ENCODE measurements at regions not wholly inside any gene's neighbourhood (a gene's known extent, or its start where the extent isn't known, plus 50 kb on each side); places are given as distances from the start of the nearest gene placed in this dataset.

GRCh38 chr6:105886814-105887544 lies 199.2 kb upstream of the PRDM1 start:
- no peak for TF ChIP-seq TAF1 (IDR thresholded peaks at IDR 0.05; ENCODE audit: borderline replicate concordance, low read depth, low read length)
- TF ChIP-seq POLR2A (IDR thresholded peaks at IDR 0.05; ENCODE audit: low read depth, low read length), result no peak
- no peak for TF ChIP-seq POLR2AphosphoS5 (IDR thresholded peaks at IDR 0.05; ENCODE audit: low read depth, low read length)
- DNase-seq (ENCODE audit: insufficient read length) (no peak), FAIRE-seq (peak; percentile 5)

GRCh38 chr6:105886066-105886813 lies 199.9 kb upstream of the PRDM1 start:
- DNase-seq (ENCODE audit: insufficient read length) (no peak), FAIRE-seq (no peak)
- TF ChIP-seq POLR2A (IDR thresholded peaks at IDR 0.05; ENCODE audit: low read depth, low read length) (no peak), POLR2AphosphoS5 (IDR thresholded peaks at IDR 0.05; ENCODE audit: low read depth, low read length) (no peak), TAF1 (IDR thresholded peaks at IDR 0.05; ENCODE audit: borderline replicate concordance, low read depth, low read length) (no peak)

- TF ChIP-seq POLR2A (IDR thresholded peaks at IDR 0.05; ENCODE audit: low read depth, low read length) (no peak), TAF1 (IDR thresholded peaks at IDR 0.05; ENCODE audit: borderline replicate concordance, low read depth, low read length) (no peak), POLR2AphosphoS5 (IDR thresholded peaks at IDR 0.05; ENCODE audit: low read depth, low read length) (no peak)
- FAIRE-seq (no peak), DNase-seq (ENCODE audit: insufficient read length) (no peak)
Observed at GRCh38 chr6:105884426-105884825, 201.7 kb upstream of the PRDM1 start.

- DNase-seq (ENCODE audit: insufficient read length) (no peak), FAIRE-seq (no peak)
- TF ChIP-seq POLR2AphosphoS5 (IDR thresholded peaks at IDR 0.05; ENCODE audit: low read depth, low read length) (no peak), POLR2A (IDR thresholded peaks at IDR 0.05; ENCODE audit: low read depth, low read length) (no peak), TAF1 (IDR thresholded peaks at IDR 0.05; ENCODE audit: borderline replicate concordance, low read depth, low read length) (no peak)
Observed at GRCh38 chr6:105884011-105884410, 202.1 kb upstream of the PRDM1 start.

GRCh38 chr6:105882828-105883227 lies 203.3 kb upstream of the PRDM1 start:
- FAIRE-seq (no peak), DNase-seq (ENCODE audit: insufficient read length) (no peak)
- TF ChIP-seq TAF1 (IDR thresholded peaks at IDR 0.05; ENCODE audit: borderline replicate concordance, low read depth, low read length), result no peak
- TF ChIP-seq POLR2AphosphoS5 (IDR thresholded peaks at IDR 0.05; ENCODE audit: low read depth, low read length), result no peak
- TF ChIP-seq POLR2A (IDR thresholded peaks at IDR 0.05; ENCODE audit: low read depth, low read length), result no peak

- TF ChIP-seq POLR2A (IDR thresholded peaks at IDR 0.05; ENCODE audit: low read depth, low read length), result no peak
- TF ChIP-seq TAF1 (IDR thresholded peaks at IDR 0.05; ENCODE audit: borderline replicate concordance, low read depth, low read length), result no peak
- TF ChIP-seq POLR2AphosphoS5 (IDR thresholded peaks at IDR 0.05; ENCODE audit: low read depth, low read length), result no peak
- FAIRE-seq, result peak; percentile 60
- DNase-seq (ENCODE audit: insufficient read length), result no peak
Observed at GRCh38 chr6:105882121-105882803, 203.9 kb upstream of the PRDM1 start.

GRCh38 chr6:105881608-105882007 lies 204.5 kb upstream of the PRDM1 start:
- DNase-seq (ENCODE audit: insufficient read length), result no peak
- no peak for TF ChIP-seq POLR2A (IDR thresholded peaks at IDR 0.05; ENCODE audit: low read depth, low read length)
- no peak for TF ChIP-seq TAF1 (IDR thresholded peaks at IDR 0.05; ENCODE audit: borderline replicate concordance, low read depth, low read length)
- no peak for TF ChIP-seq POLR2AphosphoS5 (IDR thresholded peaks at IDR 0.05; ENCODE audit: low read depth, low read length)
- FAIRE-seq, result peak; percentile 44

GRCh38 chr6:105880030-105880492 lies 206.1 kb upstream of the PRDM1 start:
- TF ChIP-seq POLR2A (IDR thresholded peaks at IDR 0.05; ENCODE audit: low read depth, low read length) (no peak), POLR2AphosphoS5 (IDR thresholded peaks at IDR 0.05; ENCODE audit: low read depth, low read length) (no peak), TAF1 (IDR thresholded peaks at IDR 0.05; ENCODE audit: borderline replicate concordance, low read depth, low read length) (no peak)
- no peak for DNase-seq (ENCODE audit: insufficient read length)
- FAIRE-seq, result peak; percentile 78

- FAIRE-seq (no peak), DNase-seq (ENCODE audit: insufficient read length) (no peak)
- no peak for TF ChIP-seq POLR2AphosphoS5 (IDR thresholded peaks at IDR 0.05; ENCODE audit: low read depth, low read length)
- TF ChIP-seq TAF1 (IDR thresholded peaks at IDR 0.05; ENCODE audit: borderline replicate concordance, low read depth, low read length), result no peak
- TF ChIP-seq POLR2A (IDR thresholded peaks at IDR 0.05; ENCODE audit: low read depth, low read length), result no peak
Observed at GRCh38 chr6:105879146-105879545, 207.0 kb upstream of the PRDM1 start.

GRCh38 chr6:105875974-105876640 lies 210.0 kb upstream of the PRDM1 start:
- TF ChIP-seq POLR2AphosphoS5 (IDR thresholded peaks at IDR 0.05; ENCODE audit: low read depth, low read length) (no peak), TAF1 (IDR thresholded peaks at IDR 0.05; ENCODE audit: borderline replicate concordance, low read depth, low read length) (no peak), POLR2A (IDR thresholded peaks at IDR 0.05; ENCODE audit: low read depth, low read length) (no peak)
- FAIRE-seq (no peak), DNase-seq (ENCODE audit: insufficient read length) (no peak)

Measured in GM12892 (cell line).